ENCODE measurements at regions not wholly inside any gene's neighbourhood (a gene's known extent, or its start where the extent isn't known, plus 50 kb on each side); places are given as distances from the start of the nearest gene placed in this dataset.
"Not testable (repeated sequence)": the region's sequence is repeated elsewhere in the genome, so short reads cannot be mapped to it uniquely, and the experiment has no call there.

DNA sequence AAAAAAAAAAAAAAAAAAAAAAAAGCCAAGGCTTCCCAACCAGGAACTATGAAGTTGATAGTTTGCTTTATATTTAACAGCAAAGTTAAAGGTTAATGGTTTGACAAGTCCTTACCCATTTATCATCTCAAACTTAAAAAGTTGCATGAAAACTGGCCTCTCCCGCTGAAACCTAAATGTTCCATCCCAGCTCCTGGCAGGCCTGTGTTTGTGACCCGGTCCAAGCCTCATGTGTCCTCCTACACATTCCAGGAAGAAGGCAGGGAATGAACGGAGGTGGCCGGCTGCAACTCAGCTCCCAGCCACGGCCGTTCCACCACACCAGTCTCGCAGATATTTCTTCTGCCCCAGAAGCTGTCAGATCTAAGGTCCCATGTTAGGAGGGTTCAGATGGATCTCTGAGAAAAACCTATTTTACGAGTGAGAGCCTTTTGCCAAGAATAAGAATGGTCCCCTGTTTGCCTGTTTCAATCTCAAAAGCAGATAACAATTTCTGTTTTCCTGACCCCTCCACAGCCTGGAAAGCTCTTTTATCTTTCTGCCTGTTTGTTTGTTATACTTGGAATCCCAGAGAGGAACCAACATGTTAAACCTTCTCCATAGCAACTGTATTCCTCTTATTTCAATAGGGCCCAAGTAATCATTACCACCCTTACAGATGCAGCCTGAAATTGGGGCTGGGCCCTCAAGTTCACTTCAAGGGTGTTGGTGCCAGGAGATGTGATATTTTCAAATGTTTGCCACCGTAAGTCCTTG is 56.5 kb downstream of the KCTD12 start:
- no peak for DNase-seq (ENCODE audit: low spot score)

DNA sequence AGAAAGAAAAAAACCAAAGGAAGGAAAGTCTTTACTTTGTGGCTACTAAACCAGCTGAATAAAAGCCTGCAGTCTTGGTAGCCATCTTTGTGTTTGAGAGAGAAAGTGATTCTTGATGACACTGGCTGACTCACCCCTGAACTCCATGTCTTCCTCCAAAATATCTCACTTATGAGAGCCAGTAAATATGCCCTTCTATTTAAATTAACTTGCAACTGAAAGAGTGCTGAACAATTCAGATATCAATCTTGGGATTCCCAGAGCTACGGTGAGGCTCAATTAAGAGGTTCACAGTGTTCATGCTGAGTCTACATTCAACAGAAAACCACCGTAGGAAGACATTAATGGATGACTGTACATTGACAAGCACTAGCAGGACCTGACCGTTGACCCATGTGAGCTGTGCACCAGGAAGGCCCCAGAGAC is 57.9 kb downstream of the KCTD12 start:
- no peak for DNase-seq (ENCODE audit: low spot score)

DNA sequence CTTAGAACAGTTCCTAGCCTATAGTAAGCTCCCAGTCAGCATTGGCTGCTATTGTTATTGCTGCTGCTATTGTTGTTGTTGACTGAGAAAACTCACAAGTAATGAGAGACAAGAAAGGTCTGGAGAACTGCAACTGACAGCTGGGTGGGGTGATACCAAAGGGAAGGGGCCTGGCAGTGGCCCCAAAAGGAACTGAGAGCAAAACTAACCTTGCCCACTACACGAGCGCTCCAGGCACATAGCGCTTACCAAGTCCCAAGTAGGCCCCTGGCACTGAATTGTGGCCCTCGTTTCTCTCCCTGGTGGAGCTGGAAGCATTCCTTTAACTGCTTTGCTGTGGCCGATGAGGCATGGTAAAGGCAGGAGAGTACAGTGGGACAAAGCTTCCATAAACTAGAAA is 59.7 kb downstream of the KCTD12 start:
- DNase-seq (ENCODE audit: low spot score), result no peak

DNA sequence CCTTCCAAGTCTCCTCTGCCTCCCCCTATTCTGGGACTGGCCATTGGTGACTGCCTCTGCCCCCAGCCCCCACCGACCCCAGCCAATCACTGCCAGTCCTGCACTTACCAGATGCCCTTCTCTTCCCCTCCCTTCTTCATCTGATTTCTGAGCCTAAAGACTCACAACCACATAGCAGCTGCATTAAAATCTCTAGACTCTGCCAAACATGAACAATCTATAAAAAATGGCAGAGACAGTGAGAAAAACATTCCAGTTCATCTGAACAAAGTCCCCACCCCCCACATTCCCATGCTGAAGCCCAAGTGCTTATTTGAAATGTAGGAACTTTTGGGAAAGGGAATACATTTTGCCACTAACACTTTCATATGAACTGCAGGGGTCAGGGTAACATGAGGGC is 60.8 kb downstream of the KCTD12 start:
- DNase-seq (ENCODE audit: low spot score), result no peak

DNA sequence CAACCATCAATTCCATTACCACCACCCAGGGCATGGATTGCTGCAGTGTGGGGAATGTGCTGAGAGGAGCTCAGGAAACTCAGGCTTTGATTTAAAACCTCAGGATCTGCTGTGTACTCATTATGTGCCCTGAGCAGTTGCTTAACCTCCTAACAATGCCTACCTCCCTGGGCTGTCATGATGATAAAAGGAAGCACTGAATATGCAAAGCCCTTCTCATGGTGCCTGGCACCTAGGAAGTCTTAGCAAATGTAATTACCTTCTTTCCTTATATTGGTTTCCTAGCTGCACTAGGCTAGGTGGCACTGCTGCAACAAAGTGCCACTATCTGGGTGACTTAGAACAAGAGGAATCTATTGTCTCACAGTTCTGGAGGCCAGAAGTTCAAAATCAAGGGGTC is 62.2 kb downstream of the KCTD12 start:
- DNase-seq (ENCODE audit: low spot score), result no peak

DNA sequence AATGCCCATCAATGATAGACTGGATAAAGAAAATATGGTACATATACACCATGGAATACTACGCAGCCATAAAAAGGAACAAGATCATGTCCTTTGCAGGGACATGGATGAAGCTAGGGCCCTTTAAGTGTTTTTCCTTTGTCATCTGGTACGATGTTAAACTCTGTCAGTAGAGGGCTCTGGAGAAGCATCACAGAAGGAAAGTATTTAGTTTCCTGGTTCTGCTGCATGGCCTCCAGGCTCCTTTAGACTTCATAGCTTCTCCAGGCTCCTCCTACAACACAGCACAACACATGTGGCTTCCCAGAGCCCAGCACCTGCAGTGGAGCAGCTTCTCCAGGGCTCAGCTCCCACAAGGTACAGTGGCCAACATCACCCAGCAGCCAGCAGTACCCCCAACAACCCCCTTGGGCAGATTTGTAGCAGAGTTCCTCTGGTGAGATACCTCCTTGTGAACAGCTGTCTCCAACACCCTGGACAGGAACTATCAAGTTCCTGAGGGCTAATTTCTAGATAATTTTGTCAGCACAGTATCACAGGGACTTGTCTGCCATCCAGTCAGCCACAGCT is 63.4 kb downstream of the KCTD12 start:
- DNase-seq (ENCODE audit: low spot score), result no peak

DNA sequence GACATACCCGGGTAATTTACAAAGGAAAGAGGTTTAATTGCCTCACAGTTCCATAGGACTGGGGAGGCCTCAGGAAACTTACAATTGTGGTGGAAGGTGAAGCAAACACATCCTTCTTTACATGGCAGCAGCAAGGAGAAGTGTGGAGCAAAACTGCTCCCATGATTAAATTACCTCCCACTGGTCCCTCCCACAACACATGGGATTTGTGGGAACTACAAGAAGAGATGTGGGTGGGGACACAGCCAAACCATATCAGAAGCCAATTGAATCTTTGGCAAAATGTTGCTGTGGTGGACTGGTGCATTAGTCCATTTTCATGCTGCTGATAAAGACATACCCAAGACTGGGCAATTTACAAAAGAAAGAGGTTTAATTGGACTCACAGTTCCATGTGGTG is 65.0 kb downstream of the KCTD12 start:
- DNase-seq (ENCODE audit: low spot score), result not testable (repeated sequence)

DNA sequence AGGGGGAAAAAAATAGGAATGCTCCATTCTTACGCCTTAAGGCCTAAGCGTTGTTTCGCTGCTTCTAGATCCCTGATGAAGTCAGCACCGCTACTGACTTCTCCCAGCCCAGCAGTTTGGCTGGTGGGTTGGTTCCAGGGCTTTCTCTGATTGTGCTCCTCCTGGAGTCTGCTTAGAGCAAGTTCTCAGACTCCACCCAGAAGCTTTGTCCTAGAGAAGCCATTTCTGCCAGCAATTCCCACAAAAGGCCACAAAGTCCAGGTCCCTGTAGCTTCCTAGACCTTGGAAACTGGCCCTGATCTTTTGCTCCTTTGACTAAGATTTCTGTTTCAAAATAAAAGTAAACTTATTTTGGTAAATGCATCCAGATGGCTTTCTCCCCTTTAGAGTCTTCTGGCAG is 65.4 kb downstream of the KCTD12 start:
- DNase-seq (ENCODE audit: low spot score), result no peak

DNA sequence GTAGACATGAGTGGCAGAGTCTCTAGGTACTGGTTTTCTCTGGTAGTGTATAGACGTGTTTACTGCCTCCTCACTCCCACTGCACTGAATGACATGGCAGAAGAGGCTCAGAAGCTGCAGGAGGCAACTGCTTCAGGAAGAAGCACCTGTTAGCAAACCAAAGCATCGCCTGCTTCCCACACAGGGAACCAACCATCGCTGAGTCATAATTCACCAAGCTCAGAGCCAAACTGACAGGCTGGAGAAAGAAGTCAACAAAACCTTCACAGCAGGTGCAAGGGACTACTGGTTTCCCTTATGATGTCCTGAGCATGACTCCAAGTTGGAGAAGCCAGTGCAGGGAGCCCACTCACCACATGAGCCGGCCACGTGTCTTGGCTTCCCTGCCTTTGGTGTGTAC is 69.8 kb downstream of the KCTD12 start:
- DNase-seq (ENCODE audit: low spot score), result no peak

DNA sequence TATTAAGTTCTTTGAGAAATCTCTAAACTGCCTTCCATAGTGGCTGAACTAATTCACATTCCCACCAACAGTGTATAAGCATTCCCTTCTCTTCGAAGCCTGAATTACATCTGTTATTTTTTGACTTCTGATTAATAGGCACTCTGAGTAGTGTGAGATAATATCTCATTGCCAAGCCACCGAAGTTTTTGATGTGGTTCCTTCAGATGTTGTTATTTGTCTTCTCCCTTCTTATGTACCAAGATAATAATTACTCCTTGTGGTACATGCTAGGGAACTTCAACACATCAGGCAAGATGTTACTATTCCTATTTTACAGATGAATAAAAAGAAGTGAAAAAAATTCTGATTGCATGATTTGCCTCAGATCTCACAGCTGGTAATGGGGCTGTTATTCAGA is 70.9 kb downstream of the KCTD12 start:
- DNase-seq (ENCODE audit: low spot score), result no peak

DNA sequence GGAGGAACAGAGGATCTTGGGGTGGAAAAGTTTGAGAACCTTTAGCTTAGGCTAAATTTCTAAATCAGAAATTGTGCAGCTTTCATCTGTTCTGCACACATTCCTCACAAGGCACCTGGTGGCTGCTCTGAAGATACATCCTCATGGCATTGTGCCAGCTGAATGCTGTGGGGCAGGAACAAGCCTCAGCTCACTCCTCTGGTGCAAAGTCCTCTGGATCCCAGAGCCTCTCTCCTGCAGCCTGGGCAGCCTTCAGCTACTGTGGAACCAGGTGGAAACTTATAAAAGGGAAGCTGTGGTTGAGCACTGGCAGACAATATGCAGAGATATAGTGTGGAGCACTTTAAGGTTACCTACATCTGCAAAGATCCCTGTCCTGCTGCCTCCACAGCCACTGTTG is 72.3 kb downstream of the KCTD12 start:
- DNase-seq (ENCODE audit: low spot score), result no peak

DNA sequence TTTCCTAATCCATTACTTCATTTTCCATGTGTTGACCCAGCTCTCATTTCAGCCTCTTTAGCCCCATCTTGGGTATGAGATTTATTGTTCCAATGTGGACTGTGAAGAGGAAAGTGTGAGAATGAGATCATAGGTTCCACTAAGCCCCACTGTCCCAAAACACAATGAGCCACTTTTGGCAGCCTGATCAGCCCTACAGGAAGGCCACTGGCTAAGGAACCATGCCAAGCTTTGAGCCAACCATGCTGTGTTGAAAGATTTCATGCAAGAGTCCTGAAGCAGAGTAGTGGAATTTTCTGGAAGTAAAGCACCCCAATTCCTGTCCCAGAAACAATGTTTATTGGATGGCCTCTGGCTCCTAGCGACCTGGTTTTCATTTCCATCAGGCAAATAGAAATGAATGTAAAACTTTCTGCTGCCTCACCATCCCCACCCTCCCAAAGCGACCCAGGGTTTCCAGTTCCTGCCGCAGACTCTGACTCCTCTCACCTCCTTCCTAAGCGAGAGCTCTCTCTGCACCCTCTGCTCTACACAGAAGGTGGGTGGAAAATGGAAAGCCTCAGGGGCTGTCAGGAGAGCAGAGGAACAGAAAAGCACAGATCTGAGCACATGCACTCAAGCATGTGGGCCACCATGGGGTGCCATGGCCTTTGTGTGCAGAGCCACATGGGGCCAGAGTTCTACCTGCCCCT is 73.1 kb downstream of the KCTD12 start:
- no peak for DNase-seq (ENCODE audit: low spot score)

DNA sequence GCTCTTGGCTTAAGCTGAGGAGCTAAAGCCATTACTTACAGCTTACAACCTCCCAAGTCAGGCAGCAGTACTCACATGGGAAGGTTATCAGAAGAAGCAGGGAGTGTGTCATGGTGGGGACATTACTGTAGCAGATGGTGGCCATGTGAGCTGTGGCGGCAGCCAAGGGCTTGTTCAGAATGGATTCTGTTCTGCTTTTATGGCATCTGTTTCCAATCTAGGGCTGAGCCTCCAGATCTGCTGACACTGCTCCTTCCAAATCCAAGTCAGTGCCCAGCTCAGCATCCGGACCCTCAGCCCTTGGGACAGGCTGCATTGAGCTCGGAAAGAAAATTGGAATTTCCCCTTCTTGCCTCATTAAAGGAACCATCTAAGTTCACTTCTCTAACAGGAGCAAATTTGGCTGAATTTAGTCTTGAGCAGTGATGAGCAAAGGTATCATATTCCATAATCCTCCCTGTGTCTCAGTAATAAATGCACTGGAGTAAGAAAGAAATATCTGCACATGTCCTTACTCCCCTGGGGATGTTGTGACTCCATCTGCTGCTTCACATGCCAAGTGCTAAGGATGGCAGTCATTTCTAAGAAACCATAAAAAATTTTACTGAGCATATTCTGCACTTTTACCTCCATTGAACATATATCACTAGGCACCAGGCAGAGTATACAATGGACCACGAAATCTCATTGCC is 73.9 kb downstream of the KCTD12 start:
- DNase-seq (ENCODE audit: low spot score), result no peak

DNA sequence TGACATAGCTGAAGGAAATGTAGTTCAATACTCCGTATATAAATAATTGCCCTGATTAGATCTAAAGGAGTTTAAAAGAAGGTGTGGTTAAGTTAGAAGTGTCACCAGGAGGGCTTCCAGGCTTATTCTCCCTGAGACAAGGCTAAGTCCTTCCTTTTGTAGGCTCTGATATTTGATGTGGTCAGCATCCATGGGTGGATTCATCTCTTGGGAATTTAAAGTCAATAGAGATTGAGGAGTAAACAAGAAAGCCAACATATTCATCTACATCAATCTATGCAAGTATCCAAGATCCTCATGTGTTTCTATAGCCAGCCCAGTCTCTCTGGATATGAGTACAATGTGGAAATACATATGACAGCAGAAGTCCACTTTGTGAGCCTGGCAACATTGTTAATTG is 76.8 kb downstream of the KCTD12 start:
- no peak for DNase-seq (ENCODE audit: low spot score)

DNA sequence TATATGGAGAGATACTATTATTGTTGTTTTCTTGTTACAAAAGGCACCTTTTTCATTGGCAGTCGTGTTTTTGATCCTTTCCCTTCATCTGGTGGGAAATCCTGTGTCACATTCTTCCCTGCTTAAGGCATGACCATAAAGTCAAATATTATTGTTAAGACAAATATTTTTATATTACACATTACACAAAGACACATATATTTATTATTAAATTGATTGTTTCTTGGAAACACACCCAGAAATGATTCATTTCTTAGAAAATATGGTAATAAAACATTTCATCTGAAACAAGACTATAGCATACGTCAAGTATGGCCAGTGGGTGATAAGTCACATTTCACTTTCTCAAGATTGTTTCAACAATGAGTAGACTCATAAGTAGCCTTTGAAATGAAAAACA is 77.3 kb downstream of the KCTD12 start:
- no peak for DNase-seq (ENCODE audit: low spot score)

DNA sequence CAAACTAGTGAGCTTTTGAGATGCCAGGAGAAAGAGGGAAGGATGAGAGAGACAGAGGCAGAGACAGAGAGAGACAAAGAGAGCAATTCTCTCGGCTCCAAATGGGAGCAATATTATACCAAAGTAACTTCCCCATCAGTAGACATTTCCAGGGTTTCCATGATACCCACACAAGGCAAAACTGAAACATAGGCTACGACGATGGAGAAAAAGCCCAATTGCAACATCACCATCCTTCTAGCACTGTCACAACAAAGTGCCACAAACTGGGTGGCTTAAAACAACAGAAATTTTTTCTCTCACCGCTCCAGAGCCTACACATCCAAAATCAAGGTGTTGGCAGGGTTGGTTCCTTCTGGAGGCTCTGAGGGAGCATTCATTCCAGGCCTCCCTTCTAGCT is 81.4 kb downstream of the KCTD12 start:
- no peak for DNase-seq (ENCODE audit: low spot score)

DNA sequence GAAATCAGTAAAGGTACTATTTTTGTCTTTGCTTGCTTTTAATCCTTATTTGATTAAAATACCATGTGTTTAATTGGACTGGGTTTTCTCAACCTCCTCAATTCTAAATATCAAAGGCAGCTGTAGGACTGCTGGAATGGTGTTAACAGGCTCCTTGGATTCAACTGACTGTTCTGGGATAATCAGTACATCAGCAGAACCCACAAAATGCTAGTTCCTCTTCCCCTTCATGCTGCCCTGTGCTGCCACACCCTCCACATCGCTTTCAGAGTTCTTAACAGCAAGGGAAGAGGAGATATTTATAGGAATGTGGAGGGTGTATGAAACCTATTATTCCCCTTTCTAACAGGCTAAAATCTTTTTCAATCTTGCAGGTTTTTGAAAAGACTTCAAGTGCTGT is 82.4 kb downstream of the KCTD12 start:
- no peak for DNase-seq (ENCODE audit: low spot score)

DNA sequence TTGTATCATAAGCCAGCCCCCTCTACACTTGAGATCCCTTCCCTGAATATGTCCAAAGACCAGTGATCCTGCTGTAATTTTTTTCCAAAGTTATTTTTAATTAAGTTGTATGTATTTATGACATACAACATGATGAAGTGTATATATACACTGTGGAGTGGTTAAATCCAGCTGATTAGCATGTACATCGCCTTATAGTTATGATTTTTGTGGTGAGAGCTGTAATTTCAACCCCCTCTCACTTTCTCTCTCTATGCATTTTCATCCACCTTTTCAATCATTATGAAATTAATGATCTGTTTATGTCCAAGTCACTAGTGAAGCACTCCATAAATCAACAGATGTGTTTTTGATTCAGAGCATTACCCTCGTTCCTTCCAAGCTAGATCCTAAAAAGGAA is 85.3 kb downstream of the KCTD12 start:
- DNase-seq (ENCODE audit: low spot score), result no peak

DNA sequence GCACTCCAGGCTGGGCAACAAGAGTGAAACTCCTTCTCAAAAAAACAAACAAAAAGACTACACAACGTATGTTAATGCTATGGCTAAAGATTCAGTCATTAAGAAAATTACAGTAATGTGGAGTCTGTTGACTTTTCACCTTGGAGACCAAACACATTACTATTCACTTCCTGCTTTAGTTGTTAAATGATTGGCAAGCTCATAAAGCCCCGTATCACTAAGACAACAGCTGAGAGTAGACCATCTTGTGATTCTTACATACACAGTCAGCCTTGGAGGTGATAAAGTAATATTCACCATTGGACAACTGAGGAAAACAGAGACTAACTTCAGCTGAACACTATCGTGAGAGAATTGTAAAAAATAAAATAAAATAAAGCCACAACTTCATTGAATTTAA is 86.5 kb downstream of the KCTD12 start:
- no peak for DNase-seq (ENCODE audit: low spot score)

DNA sequence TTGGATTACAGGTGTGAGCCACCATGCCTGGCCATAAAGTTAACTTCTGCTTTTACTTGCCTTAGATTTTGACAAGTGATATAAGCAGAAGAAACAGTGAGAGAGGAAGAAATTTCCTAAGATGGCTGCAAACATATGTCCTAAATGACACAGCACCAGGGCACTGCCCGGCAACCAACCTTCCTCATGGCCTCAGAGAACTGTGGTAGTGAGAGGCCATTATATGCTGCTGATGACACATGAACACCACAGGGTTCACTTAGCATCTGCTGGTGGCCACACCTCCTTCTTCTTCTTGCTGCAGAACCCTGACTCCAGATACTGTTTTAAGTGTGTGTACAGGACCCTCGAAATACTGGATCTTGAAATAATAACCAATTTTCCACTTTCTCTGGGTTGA is 88.2 kb downstream of the KCTD12 start:
- DNase-seq (ENCODE audit: low spot score), result no peak

DNA sequence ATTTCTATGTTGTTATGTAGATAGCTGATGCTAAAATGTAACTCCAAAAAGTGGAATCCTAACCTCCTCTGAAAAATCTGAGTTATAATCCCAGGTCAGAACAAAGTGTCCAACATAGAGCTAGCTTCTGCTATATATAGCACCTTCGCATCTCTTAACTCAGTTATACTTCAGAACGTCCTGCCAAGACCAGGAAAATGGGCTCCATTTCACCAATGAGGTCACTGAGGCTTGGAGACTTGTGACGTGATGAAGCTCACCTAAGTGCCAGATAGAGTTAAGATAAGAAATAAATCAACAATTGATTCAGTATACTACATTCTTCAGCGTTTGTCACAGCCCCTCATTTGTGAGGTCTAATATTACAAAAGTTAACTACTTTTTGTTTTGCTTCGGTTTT is 88.8 kb downstream of the KCTD12 start:
- no peak for DNase-seq (ENCODE audit: low spot score)

DNA sequence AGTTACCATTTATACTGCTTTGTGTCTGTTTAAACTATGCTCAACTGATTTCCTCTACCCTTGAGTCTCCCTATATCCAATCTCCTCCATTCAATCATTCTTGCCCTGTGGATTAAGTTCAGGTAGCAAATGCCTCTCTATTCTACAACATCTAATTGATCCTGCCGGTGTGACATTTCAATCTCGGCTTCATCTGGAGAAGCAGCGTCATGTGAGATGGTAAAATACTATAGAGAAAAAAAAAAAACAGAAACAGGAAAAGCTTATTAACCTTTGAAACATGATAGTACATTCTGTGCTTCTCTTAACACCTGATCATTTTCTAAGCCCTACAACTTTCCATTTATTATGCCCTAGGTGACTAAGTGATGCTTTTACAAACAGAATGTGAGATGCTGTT is 89.4 kb downstream of the KCTD12 start:
- no peak for DNase-seq (ENCODE audit: low spot score)
